IPS-11a (cell line): ENCODE measurements at regions not wholly inside any gene's neighbourhood (a gene's known extent, or its start where the extent isn't known, plus 50 kb on each side); places are given as distances from the start of the nearest gene placed in this dataset.
"Not testable (repeated sequence)": the region's sequence is repeated elsewhere in the genome, so short reads cannot be mapped to it uniquely, and the experiment has no call there.

Experiments used
- H3K4me3 ChIP-seq: one replicate; pipeline ENCODE4 v1.5.1; 2013; ENCODE audit warnings: low read depth, low read length, control low read depth

DNA sequence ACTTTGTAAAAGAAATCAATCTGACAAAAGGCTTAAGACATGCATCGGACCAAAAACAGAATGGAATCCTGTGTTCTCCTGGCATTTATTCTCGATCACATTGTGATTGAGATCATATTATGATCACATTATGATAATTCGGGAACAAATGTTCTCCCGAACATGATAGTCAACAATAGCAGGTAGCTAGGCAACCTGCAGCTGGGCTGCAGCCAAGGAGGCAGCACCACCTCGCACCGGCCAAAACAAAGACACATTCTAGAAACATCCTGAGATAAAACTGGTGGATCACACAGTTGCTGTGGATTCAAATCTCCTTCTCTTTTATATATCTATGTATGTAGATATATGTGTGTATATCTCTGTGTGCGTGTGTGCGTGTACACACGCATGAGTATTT is 480.6 kb upstream of the CYLC2 start:
- H3K4me3 ChIP-seq: no peak overlapping the region

DNA sequence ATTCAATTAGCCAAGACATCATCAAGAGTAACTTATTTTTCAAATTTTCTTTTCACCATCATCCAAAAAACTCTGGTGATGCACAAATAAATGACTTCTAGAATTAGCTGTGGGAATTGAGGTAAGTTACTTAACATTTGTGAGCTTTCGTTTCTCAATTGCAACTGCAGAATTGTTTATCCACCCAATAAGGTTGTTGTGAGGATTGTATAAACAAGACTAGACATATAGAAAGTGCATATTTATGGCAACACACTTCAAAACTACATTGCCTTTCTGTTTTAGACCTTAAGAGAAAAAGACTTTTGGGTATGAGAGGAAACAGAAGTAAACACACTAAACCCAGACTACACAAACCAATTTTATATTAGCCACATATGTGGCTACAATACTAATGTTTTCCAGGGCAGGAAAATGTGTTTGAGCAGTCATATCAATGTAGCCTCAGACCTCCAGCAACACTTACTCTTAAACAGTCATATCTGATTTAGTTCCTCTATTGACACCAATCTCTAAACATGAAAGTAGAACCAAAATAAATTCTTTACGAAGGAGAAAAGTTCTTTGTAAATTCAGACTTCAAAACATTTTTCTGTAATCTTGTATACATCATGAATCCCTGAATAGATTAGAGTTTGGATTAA is 488.0 kb upstream of the CYLC2 start:
- H3K4me3 ChIP-seq: no peak overlapping the region

DNA sequence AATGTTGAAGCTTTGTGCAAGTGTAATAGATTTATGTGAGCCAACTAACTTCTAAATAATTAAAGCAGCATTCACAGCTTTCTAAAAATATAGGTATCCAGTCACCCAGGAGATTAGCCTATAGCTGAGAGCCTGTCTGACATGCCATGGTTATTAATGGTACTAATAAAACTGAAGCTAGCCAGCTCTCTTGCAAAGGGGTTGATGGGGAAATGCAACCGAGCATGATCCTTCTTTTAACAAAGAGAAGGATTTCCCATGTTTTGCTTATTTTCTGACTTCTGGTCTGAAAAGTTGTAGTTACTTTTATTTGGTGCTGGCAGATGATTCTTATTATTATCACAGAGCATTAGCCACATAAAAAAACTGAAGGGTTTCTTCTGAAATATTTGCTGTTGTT is 488.7 kb upstream of the CYLC2 start:
- no peak overlapping the region for H3K4me3 ChIP-seq

DNA sequence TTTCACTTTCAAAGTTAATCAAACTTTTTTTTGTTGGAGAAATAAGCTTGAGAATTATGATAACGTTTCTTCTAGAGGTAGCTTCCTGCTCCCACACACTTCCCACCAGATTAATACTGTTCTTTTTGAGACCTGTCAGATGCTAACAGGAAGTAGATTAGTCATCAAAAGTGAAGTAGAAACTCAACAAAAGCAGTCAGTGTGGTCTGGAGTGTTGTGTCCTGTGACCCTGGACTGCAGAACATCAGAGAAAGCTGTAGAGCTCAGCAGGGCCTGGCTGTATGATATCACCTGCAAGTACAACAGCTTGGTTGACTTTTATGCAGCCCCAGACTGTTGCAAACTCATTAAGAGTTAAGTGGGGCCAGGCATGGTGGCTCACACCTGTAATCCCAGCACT is 495.7 kb upstream of the CYLC2 start:
- H3K4me3 ChIP-seq: no peak overlapping the region

DNA sequence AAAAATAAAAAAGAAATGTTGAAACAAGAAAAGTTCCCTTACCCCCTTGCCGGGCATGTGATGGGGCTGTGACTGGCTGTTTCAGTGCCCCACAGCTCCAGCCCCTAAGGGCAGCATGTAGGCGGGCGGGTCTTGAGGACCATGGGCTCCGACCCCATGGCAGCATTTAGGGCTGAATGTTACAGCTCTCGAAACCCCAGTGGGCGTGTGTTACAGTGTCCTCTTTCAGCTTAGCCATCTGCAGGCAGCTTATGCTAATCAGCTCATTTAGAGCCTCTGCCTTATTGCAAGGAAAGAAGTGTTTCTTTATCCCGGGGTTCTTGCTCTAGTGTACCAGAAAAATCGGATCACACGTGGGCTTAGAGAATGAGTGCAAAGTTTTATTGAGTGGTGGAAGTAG is 497.4 kb upstream of the CYLC2 start:
- H3K4me3 ChIP-seq: no peak overlapping the region

DNA sequence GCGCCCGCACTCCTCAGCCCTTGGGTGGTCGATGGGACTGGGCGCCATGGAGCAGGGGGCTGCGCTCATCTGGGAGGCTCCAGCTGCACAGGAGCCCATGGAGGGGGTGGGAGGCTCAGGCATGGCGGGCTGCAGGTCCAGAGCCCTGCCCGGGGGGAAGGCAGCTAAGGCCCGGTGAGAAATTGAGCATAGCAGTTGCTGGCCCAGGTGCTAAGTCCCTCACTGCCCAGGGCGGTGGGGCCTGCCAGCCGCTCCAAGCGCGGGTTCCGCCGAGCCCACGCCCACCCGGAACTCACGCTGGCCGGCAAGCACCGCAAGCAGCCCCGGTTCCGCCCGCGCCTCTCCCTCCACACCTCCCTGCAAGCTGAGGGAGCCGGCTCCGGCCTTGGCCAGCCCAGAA is 508.2 kb upstream of the CYLC2 start:
- not testable (repeated sequence) for H3K4me3 ChIP-seq

DNA sequence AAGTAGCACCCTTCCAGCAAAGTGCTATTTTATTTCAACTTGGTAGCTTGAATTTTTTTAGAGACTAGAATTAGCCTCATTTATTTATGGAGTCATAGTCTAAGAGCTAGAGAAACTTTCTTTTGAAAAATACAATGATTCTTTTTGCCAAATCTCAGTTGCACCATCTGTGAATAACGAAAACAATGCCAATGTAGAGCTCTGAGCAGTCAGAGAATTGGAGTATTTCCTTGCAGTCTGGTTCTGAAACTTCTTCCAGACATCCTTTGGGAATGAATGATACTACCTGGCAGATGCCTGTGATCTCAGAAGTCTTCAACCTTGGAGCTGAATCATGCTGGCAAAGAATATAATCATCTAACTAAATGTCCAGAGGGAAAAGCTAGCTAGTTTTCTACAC is 511.5 kb upstream of the CYLC2 start:
- H3K4me3 ChIP-seq: no peak overlapping the region

DNA sequence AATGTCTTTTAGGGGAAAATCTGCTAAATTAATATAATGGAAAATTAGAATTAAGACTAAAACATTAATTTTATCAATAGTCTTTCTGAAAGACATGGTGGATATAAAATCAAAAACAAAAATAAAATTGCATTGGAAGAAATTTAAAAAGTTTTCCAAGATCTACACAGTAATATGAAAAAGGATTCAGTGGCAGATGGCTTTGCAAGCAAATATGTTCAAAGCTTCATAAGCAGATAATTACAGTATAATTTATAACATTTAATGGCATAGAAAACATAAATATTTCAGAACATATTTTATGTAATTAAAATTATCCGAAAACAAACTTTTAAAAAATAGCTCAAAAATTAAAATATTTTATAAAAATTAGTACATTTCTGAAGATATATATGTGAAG is 512.4 kb upstream of the CYLC2 start:
- no peak overlapping the region for H3K4me3 ChIP-seq

DNA sequence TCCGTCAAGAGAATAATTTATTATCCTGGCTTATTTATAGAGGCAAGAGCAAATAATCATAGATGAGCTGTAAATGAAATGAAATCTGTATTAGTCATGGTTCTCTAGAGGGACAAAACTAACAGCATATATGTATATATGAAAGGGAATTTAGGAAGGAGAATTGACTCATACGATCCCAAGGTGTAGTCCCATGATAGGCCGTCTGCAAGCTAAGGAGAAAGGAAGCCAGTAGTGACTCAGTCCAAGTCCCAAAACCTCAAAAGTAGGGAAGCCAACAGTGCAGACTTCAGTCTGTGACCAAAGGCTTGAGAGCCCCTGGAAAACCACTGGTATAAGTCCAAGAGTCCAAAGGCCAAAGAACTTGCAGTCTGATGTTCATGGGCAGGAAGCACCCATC is 515.9 kb upstream of the CYLC2 start:
- no peak overlapping the region for H3K4me3 ChIP-seq

DNA sequence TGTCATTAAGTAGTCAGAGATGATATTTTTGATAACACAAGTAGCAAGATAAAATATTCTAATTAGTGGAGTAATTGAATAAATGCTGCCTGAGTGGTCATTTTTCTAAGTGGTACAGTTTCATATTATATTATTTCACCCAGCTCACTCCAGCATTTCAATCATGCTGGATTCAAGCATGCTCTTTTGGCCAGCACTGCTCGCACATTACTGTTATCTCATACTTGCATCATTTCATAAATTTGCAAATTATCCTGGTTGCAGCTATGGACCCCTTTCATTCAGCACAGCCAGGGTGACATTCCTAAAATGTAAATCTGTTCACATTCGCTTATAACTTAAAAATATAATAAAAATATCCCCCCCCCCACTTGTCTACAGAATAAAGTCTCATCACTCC is 520.8 kb upstream of the CYLC2 start:
- no peak overlapping the region for H3K4me3 ChIP-seq

DNA sequence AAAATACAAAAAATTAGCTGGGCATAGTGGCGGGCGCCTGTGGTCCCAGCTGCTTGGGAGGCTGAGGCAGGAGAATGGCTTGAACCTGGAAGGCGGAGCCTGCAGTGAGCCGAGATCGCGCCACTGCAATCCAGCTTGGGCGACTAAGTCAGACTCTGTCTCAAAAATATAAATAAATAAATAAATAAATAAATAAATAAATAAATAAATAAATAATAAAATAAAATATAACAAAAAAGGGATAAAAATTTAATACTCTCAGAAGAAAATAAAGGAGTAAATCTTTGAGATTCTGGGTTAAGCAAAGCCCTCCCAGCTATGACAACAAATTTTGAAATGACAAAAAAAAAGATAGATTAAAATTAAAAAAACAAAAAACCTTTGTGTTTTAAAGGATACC is 525.7 kb upstream of the CYLC2 start:
- not testable (repeated sequence) for H3K4me3 ChIP-seq

DNA sequence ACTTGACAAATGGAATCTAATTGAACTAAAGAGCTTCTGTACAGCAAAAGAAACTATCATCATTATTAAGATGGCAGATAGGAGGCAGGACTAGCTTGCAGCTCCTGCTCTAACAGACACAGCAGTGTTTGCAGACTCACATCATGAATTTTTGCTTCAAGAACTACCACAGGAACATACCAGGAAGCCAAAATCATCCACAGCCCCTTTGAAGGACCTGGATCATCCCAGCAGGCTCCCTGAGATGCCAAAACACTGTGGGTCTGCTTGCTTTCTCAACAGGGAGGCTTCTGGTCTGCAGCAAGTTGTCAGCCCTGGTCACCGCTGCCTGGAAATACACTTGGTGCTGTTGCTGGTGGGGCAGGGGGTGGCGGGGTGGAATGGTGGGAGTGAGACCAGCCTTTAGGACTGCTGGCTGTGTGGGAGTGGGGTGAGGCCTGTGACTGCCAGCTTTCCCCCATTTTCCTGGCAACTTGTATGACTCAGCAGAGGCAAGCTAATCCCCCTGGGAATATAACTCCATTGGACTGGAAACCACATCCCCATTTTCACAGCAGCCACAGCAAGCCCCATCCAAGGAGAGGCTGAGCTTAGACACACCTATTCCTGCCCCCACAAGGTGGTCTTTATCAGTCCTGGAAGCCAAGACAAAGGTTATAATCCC is 533.8 kb upstream of the CYLC2 start:
- no peak overlapping the region for H3K4me3 ChIP-seq

DNA sequence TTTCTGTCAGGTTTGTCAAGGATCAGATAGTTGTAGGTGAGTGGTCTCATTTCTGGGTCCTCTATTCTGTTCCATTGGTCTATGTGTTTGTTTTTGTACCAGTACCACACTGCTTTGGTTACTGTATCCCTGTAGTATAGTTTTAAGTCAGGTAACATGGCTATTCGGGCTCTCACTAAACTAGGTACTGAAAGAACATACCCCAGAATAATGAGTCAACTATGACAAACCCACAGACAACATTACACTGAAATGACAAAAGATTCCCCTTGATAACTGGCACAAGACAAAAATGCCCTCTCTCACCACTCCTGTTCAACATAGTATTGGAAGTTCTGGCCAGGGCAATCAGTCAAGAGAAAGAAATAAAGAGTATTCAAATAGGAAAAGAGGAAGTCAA is 535.3 kb upstream of the CYLC2 start:
- no peak overlapping the region for H3K4me3 ChIP-seq

DNA sequence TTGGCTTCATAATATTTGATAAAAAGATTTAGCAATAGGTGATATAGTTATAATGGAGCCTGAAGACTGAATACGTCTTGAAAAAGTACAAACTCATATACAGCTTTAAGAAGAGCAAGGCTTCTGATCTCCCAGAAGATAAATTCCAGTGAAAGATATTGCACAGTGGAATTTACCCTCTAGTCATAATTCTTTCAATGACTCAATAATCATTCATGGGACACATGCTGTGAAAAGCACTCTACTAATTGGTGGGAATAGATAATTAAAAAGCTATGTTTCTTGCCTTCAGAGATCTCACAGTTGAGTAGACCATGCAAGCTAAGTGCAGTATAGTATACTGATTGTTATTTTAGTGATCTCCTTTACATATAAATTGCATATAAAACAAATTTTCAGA is 538.6 kb upstream of the CYLC2 start:
- H3K4me3 ChIP-seq: no peak overlapping the region

DNA sequence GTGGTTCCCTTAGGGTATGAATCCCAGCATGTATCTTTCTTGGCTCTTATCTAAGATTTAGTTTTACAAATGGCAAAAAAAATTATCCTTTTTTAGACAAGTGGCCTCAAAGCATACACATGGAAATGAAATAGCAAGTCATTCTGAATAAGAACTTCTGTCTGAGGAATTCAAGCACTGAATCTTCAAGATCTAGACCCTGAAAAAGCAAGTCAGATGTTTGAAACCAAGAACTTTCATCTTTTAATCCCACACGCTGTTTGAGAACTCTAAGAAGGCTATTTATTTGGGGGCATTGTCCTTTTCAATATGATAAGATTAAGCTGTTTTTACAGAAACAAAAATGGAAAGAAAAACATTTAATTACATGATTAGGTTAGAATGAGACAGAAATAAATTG is 549.2 kb upstream of the CYLC2 start:
- no peak overlapping the region for H3K4me3 ChIP-seq

DNA sequence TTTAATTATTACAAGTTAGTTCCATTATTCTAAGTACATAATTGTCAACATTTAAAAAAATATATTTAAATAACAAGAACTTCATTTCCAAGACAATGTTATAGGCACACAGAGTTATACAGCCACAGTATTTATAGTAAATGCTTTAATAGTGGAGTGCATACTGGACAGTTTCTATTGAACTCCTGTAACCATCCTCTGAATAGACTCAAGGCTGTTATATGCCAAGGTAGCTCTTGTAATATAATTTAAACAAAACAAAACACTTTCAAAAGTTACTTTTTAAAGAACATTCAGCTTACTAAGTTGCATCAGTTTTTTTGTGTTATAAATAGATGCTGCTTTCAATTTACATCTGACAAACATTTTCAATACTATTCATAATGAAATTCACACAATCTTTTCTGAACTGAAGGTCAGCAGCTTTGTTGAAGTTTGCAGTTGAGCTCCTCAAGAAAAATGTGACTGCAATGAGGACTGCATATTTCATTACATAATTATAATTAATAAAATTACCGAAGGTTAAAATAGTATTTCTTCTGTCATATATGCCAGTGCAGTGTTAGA is 549.9 kb upstream of the CYLC2 start:
- H3K4me3 ChIP-seq: no peak overlapping the region

DNA sequence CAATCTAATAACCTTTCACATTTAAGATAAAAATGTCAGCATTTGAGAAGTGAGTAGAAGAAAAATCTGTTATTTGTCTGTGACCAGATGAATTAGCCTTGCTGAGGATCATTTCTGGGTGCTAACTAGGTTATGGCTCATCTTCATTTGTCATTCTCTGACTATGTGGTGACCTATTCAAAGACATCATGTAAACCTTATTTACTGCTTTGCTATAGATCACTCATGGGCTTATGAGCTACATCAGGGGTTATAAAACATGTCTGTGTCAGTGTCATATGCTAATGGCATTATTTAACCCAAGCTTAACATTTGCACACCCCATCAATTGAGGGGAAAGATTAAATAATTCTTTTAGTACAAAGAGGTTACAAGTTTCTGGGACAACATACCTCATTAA is 555.5 kb upstream of the CYLC2 start:
- H3K4me3 ChIP-seq: no peak overlapping the region

DNA sequence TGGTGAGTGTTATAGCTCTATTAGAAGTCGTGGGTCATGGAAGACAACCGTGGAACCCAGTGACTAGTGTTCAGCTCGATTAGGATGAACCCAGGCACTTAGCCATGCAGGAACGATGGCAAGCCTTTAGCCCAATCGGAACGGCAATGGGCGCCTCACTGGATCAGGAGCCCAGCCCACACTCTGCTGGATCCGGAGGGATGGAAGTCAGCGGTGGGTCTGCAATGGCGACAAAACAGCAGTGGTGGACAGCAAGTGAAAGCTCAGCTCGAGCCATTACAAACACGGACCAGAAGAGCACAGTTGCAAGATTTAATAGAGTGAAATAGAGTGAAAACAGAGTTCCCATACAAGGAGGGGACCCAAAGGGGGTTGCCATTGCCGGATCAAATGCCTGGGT is 558.5 kb upstream of the CYLC2 start:
- H3K4me3 ChIP-seq: not testable (repeated sequence)

DNA sequence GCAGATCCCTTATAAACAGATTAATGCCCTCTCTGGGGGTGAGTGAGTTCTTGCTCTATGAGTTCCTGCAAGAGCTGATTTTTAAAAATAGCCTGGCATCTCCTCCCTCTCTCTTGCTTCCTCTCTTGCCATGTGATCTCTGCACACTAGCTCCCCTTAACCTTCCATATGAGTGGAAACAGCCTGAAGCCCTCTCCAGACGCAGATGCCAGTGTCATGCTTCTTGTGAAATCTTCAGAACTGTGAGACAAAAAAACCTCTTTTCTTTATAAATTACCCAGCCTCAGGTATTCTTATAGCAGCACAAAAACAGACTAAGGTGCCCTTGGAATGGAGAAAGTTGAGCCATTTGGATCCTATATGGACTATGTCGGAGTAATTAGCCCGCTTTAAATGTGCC is 559.7 kb upstream of the CYLC2 start:
- H3K4me3 ChIP-seq: no peak overlapping the region

DNA sequence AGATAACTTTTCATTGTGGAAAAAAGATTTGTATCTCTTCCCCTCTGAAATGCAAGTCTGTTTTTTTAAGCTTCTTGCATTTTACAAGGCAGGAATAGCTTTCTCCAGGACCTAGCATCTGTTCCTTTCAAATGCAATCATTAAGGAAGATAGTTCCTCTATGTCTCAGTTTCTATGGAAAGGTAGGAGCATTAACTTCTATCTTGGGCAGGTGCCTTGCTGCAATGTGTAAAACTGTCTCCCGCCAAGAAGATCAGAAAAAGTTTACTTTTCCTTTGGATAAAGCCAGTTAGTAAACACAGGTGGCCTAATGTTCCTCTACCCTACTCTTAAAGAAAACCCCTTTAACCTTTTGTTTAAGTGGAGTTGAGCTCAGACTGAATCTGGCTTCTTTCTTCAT is 560.6 kb upstream of the CYLC2 start:
- no peak overlapping the region for H3K4me3 ChIP-seq

DNA sequence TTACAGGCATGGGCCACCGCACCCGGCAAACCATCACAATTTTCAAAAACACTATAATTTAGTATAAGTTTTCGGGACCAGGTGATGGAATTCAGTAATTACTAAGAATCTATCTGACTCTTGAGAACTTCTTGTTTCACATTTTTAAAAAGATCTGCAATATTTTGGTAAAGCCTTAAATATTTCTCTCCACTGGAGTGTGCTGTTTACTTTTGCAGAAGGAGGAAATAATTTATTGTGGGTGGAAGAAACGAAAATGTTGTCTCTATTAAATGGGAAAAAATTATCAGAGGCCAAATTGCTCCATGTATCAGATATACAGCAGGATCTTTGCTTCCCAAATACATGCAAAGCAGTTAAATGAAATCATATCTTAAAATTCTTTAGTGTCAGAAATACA is 566.8 kb upstream of the CYLC2 start:
- H3K4me3 ChIP-seq: no peak overlapping the region

DNA sequence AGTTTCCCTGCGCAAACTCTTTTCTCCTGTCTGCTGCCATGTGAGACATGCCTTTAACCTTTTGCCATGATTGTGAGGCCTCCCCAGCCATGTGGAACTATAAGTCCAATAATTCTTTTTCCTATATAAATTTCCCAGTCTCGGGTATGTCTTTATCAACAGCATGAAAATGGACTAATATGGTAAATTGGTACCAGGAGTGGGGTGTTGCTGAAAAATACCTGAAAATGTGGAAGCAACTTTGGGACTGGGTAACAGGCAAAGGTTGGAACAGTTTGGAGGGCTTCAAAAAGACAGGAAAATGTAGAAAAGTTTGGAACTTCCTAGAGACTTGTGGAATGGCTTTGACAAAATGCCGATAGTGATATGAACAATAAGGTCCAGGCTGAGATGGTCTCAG is 578.9 kb upstream of the CYLC2 start:
- not testable (repeated sequence) for H3K4me3 ChIP-seq
